NCI-H345 (cell line): ENCODE measurements at regions not wholly inside any gene's neighbourhood (a gene's known extent, or its start where the extent isn't known, plus 50 kb on each side); places are given as distances from the start of the nearest gene placed in this dataset.

Source experiments
- DNase-seq: peaks from one replicate; lab custom pipeline; 2025; lab: John Stamatoyannopoulos, UW

GRCh38 chr1:42096554-42096953 lies 56.7 kb upstream of the GUCA2B start:
- no peak for DNase-seq

DNA sequence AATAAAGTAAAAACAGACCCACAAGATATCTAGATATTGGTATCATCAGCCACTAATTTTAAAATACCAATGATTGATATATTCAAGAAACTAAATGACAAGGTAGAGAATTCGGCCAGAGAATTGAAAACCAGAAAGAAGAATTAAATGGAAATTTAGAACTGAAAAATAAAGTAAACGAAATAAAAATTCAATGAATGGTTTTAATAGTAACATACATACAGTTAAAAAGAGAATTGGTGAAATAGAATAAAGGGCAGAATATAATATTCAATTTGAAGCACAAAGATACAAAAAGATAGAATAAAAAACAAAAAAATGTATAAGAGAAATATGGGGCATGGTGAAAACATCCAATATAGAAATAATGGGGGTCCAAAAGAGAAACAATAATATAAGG lies 64.0 kb upstream of the GUCA2B start:
- no peak for DNase-seq

DNA sequence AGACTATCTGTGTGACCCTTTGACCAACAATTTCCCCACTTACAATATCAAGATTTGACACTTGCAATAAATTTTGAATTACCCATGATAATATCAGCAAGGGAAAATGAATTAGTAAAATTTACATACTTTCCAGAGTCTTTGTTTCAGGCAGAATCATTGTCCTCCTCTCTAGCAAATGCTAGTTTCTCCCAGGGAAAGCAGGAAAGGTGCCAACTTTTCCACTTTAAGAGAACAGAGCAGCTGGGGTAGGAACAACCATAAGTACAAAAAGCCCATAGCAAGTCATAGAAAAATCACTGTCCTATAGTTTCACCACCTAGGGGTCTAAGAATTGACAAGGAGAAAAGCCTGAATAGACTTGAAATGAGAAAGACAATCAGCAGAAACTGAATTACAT lies 67.1 kb upstream of the GUCA2B start:
- DNase-seq = no peak

DNA sequence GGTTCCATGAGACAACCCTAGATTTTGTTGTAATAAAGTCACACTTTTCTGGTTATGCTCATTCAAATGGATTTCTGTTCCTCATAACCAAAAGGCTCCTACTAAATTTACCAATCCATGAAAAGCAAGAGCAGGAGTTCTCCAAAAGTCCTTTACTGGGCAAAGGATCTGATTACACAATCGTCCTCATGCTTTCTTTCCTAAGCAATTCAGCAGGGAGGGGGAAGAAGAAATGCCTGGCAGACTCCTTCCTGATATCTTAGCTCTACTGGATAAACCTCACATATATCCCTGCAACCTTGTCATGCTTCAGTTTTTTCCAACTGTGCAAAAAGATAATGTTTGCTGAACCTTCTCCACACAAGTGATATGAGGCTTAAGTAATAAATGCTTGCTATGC lies 67.6 kb upstream of the GUCA2B start:
- DNase-seq = no peak

DNA sequence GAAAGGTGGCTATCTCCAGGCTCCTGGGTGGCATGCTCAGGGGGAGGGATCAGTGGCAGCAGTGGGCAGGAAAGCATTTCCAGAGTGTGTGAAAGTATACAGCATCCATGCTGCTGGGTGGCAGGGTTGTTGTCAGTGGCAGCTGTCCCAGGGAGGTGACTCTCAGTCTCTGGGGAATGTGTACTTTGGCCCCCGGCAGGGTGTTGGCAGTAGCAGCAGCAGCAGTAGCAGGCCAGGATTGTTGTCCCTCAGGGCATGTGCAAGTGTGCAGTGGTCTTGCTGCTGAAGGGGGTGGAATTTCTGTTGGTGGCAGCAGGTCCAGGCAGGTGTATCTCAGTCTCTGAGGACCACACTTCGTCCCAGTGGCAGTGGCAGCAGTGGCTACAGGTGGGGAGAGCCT lies 71.7 kb upstream of the GUCA2B start:
- DNase-seq = peak; percentile 19

GRCh38 chr1:42075179-42075578 lies 78.0 kb upstream of the GUCA2B start:
- no peak for DNase-seq

- DNase-seq = no peak
Observed at GRCh38 chr1:42070996-42071395, 82.2 kb upstream of the GUCA2B start.

- no peak for DNase-seq
Observed at GRCh38 chr1:42057800-42058199, 95.4 kb upstream of the GUCA2B start.

DNA sequence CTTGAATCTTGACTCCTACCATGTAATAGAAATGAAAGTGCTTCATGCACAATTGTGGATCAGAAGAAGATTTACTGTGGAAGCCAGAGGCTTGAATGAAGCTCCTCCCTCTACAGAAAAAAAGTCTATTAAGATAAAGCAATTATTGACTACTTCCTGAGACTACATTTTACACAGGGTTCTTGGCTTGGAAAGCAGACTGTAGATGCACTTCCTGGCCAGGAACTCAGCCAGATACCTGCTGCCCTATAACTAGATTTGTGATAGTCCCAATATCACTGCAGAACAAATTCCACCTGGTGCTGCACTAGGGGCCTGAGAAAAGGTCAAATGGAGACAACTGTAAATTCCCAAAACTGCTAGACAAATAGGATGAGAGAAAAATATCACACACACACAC lies 96.8 kb upstream of the GUCA2B start:
- no peak for DNase-seq

DNA sequence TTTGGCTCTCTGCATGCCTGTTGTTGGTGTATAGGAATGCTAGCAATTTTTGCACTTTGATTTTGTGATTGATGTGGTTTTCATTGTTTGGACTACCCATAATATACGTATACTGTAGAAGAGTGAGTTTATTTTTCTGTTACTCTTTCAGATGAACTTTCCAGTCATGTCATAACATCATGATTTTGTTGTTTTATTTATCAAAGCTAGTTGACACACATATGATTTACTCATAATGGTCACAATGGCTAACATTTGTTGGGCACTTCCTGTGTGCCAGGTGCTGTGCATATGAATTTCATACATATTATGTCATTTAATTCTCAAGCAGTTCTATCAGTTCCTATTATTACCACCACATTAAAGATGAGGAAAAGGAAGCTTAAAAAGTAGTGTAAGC lies 98.1 kb upstream of the GUCA2B start:
- no peak for DNase-seq

GRCh38 chr1:42052072-42052699 lies 101.0 kb upstream of the GUCA2B start:
- DNase-seq = no peak

- DNase-seq = no peak
Observed at GRCh38 chr1:42047508-42047880, 105.7 kb upstream of the GUCA2B start.

- no peak for DNase-seq
Observed at GRCh38 chr1:42046761-42047507, 106.3 kb upstream of the GUCA2B start.

DNA sequence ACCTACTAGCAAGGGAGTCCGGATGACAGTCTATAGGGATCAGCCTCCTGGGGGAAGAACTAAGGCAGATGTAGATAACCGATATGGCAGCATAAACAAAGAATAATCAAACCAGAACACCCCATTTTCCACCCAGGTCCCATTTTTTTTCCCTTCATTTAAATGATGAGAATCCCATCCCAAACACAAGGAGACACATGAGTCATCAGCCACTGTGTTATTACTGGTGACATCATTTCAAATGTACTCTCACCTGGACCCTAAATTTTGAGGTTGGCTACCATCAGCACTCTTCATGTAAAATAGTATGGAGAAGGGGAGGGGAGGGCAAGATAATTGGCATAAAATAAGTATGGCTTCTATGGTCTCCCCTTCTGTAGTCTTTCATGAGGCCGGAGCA lies 108.9 kb upstream of the GUCA2B start:
- DNase-seq = no peak

- no peak for DNase-seq
Observed at GRCh38 chr1:42043811-42044210, 109.4 kb upstream of the GUCA2B start.

GRCh38 chr1:42043182-42043581 lies 110.0 kb upstream of the GUCA2B start:
- no peak for DNase-seq

DNA sequence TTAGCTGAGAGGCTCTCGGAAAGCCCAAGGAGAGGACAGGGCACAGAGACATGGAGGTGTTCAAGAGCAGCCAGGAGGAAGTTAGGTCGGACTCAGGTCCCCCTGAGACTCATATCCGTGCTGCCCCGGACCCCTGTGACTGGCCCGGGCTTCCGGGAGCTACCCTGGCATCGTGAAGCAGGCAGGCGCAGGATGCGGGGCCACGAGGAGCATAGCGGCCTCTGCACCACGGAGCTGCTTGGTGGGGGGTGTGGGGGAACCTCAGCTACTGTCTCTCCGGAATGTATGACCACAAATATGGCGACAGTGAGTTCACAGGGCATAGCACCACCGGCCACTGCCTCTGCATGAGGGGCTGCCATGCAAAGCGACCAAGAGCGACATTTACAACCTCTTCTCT lies 112.2 kb upstream of the GUCA2B start:
- no peak for DNase-seq

- DNase-seq = no peak
Observed at GRCh38 chr1:42040159-42040558, 113.1 kb upstream of the GUCA2B start.

- DNase-seq = no peak
Observed at GRCh38 chr1:42038261-42038660, 114.9 kb upstream of the GUCA2B start.

- no peak for DNase-seq
Observed at GRCh38 chr1:42037586-42037985, 115.6 kb upstream of the GUCA2B start.

DNA sequence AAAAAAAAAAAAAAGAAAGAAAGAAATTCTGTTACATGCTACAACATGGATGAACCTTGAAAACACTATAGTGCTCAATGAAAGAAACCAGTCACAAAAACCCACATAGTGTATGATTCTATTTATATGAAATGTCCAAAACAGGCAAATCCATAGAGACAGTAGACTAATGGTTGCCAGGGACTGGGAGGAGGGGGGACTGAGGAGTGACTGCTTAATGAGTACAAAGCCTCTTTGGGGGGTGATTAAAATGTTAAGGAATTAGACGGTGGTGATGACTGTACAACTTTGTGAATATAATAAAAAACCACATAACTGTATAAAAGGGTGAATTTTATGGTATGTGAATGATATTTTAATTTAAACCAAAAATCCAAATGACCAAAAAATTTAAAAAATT lies 116.0 kb upstream of the GUCA2B start:
- no peak for DNase-seq

DNA sequence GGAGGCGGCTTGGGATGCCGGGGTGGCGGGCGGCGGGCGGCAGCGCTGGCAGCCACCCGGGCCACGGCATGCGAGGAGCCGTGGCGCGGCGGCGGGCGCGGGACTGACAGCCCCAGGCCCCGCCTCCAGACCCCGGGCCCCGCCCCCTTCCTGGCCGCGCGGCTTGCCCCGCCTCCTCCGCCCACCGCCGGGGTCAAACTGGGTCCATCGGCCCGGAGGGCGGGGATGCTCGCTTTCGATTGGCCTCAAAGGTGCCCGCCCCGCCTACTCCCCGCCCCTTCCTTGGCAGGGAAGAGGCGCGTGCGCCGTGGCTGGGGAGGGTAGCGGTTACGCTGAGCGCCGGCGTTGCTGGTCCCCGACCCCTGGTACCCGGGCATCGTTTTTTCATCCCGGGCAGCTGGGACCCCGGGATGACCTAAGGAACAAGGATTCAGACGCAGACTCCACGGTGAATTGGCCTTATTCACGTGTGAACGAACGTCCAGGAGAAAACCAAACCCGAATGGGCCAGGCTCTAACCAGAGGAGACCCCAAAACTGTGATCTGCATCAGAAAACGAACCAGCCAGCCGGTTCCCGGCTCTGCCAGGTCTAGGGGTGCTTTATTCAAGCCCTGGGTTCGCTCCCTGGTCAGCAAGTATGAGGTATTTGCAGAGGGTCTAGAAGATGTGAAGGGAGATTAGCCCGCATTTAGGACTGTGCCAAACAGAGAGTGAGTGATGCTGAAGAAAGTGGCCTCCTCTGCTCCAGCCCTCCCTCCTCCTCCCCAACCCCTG lies 117.2 kb upstream of the GUCA2B start:
- peak; percentile 94 for DNase-seq

DNA sequence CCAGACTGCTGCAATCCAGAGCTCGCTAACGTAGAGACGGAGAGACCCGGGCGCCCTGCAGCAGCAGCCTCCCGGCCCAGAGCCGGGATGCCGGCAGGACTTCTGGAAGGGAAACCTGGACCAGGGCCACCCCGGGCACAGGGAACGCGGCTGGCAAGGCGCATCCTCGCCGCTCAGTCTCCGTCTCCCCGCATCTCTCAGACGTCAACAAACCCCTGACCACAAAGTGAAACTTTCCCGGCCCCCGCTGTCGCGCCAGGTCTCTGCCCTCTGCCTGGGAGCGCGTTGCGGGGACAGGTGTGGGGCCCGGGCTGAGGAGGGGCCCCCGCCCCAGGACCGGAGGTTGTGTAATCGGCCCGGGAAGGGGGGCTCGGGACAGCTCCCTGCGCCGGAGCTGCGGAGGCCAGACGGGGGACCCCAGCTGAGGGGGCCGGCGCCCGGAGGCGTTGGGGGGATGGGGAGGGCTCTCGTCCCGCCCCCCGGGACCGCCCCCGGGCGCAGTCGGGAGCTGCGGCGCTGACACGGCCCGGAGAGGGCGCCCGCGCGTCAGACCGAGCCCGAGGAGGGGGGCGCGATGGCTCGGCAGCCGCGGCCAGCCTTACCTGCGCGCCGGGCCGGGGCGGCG lies 116.6 kb upstream of the HIVEP3 start:
- peak; percentile 83 for DNase-seq
